DMS 273 (cell line): ENCODE measurements at regions not wholly inside any gene's neighbourhood (a gene's known extent, or its start where the extent isn't known, plus 50 kb on each side); places are given as distances from the start of the nearest gene placed in this dataset.
A peak's percentile ranks its signal among the peaks of the same experiment; 100 is the strongest.
"Not testable (repeated sequence)": the region's sequence is repeated elsewhere in the genome, so short reads cannot be mapped to it uniquely, and the experiment has no call there.

Experiments used
- DNase-seq: peaks from one replicate; lab custom pipeline; 2025; ENCODE audit not compliant: unreplicated experiment; lab: John Stamatoyannopoulos, UW

DNA sequence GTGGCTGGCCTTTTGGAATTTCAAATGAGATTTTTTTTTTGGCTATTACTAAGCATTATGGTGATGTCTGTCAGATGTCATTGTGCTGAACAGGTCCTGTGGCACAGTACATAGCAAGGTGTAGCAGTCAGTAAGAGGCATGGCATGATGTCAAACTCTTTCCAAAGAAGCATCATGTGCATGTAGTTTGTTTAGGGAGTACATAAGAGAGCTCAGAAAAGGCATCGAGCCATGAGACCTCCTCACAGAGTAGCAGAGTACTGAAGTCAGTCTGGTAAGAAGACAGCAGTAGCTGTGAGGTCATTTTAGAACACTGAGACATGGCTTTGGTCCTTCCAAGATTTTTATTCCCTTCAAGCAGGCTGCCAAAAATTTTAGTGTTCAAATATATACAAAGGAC lies 134.9 kb upstream of the SPRED1 start:
- DNase-seq, result no peak

DNA sequence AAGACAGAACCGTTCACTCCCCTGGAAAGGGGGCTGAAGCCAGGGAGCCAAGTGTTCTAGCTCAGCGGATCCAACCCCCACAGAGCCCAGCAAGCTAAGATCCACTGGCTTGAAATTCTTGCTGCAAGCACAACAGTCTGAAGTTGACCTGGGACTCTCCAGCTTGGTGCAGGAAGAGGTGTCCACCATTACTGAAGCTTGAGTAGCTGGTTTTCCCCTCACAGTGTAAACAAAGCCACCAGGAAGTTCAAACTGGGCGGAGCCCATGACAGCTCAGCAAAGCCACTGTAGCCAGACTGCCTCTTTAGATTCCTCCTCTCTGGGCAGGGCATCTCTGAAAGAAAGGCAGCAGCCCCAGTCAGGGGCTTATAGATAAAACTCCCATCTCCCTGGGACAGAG lies 132.8 kb upstream of the SPRED1 start:
- not testable (repeated sequence) for DNase-seq

DNA sequence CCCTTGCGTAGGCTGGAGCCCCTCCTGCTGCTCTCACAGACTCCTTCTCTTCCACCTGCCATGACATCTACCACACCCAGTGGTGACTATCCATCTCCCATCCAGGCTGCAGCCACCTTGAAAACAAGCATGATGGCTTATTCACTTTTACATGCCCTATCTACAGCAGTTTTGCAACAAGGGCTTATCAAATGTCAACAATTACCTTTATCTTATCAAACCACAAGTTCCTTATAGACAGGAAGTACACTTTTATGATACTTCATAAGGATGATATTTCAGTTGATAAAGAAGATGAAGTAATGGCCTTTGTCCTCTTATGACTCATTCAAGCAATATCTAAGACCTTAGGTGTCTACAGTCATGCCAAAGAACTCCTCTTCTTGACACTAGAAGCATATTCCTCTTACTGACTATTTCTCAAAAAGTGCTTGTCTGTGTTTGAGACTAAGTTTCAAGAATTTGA lies 125.3 kb upstream of the SPRED1 start:
- DNase-seq, result no peak

DNA sequence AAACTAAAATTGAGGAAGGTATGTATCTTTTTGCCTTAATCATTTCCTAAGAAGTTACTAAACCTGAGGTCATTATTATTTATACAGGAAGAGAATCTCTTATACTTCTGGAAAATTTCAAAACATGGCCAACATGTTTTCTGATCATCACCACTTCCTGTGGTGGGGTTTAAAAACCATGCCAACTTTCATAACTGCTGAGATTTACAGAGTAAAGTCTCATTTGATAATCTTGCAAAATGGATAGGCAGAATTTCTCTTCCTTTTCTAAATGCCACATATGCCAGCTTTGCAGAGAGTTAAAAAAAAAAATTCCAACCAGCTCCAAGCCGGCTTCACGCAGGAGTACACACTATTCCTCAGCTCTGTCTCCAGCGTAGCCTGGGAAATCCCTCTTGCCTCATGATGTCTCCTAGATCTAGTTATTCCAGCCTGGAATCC lies 124.3 kb upstream of the SPRED1 start:
- no peak for DNase-seq

DNA sequence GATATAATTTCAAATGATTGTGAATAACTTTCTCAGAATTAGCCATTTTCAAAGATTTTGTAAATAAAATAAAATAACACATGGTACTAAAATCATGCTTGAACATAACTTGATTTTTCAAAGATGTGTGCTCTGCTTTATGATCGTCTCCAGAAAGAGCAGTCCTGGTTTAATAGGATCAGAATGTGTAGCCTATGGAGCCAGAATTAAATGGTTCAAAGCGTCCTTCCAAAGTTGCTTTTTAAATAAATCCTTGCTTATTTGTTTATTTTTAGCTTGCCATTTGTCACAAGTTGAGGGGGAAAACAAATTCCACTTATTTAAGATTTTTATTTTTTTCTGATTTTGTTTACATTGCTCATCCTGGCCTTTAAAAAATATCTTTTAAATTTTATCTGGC lies 123.7 kb upstream of the SPRED1 start:
- DNase-seq, result no peak

DNA sequence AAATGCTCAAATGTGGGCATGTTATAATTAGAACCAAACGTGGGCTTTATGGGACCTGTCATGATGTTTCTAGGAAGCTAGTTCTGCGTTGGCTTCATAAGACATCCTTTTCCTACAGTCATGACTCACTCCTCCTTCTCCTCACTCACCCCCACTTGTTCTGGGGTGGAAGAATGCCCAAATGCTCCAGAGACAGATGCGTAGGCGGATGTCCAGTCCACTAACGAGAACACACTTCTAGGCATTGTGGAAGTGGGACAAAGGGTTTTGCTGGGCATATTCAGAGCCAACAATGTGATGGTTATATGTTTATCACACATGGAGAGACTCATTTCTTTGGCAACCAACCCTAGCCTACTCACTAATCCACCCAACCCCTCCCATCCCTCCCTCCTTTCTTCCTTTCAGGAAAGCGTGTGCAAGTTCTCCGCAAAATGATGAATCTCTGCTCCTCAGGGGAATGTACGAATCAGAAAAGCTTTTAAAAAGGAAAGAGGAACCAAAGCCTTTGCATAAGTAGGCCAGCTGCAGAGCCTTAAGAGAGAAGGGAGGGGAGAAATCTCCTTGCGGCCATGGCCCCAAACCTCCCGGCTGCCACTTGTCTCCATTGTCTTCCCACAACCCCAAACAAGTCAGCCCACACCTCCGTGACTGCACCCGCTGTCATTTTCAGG lies 123.0 kb upstream of the SPRED1 start:
- DNase-seq, result peak; percentile 5

DNA sequence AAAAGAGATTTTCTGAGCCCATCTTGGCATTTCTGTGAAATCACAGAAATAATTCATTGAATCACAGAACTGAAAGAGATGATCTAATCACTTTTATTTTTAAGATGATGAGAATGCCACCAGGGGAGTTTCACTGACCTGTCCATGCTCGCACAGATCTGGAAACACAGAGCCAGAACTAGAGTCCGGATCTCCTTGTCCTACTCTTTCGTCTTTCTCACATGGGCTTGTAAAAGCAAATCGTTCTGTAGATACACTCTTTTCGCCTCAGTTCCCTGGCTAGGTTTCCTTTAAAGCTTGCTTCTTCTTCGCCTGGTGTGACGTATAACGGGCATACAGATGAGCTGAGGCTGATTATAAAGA lies 122.5 kb upstream of the SPRED1 start:
- no peak for DNase-seq

DNA sequence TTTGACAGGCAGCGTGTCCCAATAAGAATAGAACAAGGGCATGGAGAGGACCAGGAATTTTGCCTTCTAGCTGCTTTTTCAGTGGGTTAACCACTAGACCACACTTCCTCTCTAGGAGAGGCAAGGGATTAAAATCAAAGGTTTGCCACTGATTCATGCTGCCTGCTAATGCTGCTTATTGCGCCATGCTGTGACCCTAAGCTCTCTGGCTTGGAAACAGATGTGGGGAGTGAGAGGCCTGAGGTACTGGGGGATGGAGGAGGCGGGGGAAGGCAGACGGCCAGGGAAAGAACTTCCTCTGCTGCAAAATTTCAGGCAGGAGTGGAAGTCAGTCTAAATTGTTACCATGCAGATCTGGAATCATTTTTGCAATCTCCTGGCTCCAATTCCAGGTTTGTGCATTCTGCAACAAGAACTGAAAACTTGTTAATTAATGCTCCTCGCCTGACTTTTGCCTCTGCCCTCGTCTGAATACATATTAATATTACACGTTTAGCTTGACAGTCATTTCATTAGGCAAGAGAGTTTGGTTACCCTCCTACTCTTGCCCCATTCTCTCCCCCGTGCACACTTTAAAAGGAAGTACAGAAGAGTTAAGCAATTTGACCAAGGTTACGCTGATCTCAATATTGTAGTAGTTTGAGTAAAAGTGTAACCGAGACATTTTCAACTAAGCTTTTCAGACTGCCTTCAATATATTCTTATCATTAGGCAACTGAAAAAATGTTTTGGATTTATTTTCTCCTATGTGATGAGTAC lies 121.7 kb upstream of the SPRED1 start:
- peak; percentile 25 for DNase-seq

DNA sequence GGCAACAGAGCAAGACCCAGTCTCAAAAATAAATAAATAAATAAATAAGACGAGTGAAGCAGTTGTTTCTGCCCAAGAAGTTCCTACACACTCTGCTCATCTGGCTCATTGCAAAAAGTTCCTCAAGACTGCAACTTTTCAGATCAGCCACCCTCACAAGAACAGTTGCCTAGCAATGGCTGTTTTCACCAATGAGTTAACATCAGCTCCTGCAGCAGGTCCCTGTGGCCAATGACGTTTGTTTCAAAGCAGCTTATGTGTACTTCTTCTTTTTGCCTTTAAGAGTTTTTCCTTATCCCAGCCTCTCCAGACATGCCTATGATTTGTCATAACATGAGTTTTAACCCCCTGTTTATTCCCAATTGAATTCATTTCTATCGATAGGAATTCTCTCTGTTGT lies 118.4 kb upstream of the SPRED1 start:
- DNase-seq, result no peak

DNA sequence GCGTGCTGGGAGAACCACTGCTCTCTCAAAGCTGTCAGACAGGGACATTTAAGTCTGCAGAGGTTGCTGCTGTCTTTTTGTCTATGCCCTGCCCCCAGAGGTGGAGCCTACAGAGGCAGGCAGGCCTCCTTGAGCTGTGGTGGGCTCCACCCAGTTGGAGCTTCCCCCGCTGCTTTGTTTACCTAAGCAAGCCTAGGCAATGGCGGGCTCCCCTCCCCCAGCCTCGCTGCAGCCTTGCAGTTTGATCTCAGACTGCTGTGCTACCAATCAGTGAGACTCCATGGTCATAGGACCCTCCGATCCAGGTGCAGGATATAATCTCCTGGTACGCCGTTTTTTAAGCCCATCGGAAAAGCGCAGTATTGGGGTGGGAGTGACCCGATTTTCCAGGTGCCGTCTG lies 110.4 kb upstream of the SPRED1 start:
- DNase-seq, result not testable (repeated sequence)

DNA sequence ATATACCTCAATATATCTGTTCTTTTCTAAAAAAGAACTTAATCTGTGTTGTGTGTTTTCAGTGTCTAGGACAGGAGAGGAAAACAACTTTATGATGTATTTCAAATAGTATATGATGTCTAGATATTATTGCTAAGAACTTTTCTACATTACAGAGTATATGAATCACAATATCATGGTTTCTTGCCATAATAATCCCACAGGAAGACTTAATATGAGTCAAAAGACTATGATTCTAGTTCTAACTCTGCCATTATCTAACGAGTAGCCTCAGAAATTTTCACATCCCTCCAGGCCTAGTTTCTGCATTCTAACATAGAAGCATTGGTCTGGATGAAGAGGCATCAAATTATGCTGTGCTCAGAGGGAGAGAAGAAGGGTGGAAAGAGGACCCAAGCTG lies 107.7 kb upstream of the SPRED1 start:
- no peak for DNase-seq

DNA sequence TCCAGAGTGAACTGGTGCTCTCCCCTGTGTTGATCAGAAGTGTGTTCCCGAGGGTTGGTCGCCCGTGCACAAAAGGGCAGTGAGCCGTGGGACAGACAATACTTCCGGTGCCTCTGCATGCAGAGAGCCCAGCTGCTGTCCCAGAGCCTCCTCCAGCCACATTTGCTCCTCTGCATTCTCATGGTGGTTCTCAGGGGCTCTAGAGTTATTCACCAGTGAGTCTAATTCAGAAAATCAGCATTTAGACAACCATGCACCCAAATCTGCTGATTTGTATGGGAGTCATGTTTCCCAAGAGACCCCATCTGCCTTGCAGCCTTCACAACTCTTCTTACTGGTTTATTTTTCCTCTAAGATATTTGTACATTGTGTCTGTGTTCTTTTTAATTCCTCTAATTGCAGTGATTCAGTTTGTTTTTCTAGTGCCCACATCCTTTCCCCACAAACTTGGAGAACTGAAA lies 107.0 kb upstream of the SPRED1 start:
- no peak for DNase-seq

DNA sequence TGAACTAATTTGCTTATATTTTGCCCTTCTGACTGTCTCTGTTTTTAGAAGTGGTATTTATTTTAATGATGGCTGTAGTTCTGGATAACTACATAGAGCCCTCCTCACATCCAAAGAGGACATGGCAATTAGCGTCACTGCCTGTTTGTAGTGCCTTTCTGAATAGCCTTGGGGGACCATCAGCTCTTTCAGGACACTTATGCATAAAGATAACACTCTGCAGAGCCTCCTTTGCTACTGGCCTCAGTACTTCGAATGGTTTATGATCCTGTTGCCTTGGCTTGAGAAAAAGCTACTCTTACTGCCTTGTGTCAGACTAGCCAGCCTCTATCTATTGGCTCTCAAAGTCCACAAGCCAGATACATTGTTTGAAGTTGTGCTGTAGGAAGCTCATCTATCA lies 105.4 kb upstream of the SPRED1 start:
- DNase-seq, result no peak

DNA sequence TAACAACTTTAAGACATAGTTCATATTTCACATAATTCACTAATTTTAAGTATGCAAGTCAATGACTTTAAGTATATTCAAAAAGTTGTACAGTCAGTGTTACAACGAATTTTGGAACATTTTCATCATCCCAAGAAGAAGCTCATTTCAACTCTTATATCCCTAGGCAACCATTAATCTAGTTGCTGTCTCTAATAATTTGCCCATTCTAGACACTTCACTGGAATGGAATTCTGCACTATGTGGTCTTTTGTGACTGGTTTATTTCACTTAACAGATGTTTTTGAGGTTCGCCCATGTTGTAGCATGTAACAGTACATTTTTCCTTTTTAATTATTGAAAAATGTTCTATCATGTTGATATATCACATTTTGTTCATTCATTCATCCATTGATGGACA lies 104.2 kb upstream of the SPRED1 start:
- DNase-seq, result no peak

DNA sequence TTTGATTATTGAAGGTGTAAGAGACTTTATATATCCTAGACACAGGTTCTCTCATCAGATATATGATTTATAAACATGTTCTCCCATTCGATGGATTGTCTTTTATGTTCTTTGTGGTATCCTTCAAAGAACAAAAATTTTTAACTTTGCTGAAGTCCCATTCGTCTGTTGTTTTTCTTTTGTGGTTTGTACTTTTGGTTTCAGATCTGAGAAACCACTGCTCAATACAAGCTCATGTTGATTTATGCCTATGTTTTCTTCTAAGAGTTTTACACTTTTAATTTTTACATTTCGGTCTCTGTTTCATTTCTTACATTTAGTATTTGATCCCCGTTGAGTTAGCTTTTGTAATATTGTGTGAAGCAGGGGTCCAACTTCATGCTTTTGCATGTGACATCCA lies 103.3 kb upstream of the SPRED1 start:
- no peak for DNase-seq

DNA sequence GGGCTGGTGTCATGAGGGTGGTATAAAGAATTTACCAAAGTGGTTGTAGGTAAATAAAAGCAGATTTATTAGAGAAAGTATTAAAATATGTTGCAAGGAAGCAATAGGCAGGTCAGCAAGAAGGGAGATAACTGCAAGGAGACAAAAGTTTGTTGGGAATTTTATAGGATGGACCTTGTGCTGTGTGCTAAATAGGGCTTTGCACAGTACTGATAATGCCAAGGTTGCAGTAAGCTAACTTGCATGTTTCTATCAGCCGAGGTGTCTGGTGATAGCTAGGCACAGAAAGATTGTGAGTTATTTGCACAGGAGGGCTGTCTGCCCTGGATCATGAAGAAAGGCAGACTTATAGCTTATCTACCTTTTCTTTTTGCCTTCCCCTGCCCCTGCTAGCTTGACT lies 102.5 kb upstream of the SPRED1 start:
- no peak for DNase-seq

DNA sequence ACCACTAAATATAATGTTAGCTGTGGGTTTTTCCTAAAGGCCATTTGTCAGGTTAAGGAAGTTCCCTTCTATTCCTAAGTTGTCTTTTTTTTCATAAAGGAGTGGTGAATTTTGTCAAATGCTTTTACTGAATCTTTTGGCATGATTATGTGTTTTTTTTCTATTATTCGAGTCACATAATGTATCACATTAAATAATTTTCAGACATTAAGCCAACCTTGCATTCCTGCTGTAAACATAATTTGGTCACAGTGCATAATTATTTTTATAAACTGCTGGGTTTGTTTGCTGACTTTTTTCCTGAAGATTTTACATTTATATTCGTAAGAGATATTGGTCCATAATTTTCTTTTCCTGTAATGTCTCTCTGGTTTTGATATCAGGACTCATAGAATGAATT lies 101.8 kb upstream of the SPRED1 start:
- DNase-seq, result no peak

DNA sequence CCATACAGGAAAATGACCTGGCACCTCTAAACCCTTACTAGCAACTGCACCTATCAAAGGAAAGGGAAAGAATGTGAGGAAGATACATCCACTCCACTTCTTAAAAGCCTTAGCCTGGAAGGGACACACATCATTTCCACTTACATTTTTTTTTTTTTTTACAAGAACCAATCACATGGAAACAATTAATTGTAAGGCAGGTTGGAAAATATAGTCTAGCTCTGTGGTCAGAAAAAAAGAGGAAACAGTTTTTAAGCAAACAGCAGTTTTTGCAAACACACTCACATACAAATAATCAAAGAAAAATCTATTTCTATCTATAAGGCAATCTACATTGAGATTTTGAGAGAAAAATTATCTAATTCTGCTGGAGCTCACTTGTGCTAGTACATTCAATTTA lies 98.9 kb upstream of the SPRED1 start:
- no peak for DNase-seq

DNA sequence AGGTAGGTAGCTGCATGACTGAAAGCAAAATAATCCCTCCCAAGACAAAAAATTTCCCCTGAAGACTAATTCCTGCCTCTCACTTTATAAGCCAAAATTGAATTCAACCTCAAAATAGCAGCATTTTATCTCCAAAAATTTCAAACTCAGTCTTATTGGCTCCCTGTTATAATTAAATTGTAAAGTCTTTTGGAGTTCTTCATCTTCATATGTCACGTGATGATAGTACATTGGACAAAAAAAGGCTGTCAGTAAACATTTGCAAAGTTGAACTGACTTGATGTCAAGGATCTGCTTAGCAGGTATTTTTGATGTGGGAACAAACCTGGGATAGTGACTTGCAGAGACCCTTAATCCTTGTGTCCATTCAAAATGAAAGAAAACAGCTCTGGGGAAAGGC lies 98.4 kb upstream of the SPRED1 start:
- no peak for DNase-seq

DNA sequence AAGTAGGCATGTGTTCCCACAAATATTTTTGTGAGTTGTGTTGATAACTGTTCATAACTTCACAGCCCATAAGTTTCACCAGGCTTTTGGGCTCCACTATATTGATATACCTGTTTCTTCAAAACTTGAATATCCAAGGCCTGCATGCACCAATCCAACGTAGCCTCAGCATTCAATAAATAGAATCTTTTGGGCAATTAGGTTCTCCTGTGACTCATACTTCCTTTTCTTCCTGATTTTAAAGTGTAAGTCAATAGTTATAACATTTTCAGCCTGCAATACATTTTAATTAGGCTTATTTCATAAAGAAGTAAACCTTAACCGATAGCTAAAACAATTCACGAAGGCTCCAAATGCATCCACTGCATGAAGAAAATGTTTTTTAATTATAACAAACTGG lies 97.8 kb upstream of the SPRED1 start:
- DNase-seq, result no peak

DNA sequence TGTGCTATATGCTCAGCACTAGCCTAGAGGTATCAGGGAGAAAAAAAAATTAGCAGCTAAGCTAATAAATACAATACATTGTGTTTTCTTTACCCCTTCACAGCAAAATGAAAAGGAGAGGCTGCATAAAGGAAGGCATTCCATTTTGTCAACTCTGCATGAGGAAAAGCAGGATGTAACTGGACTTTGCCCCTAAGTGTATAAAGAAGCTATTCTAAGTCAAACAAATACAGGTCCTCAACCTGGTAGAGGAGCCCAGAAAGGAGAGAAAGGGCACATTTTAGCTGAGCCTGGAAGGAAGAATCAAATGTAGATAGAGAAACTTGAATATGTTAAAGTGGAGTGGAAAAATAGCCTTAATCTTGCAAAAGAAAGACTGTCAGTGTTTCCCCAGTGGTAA lies 89.0 kb upstream of the SPRED1 start:
- DNase-seq, result no peak

DNA sequence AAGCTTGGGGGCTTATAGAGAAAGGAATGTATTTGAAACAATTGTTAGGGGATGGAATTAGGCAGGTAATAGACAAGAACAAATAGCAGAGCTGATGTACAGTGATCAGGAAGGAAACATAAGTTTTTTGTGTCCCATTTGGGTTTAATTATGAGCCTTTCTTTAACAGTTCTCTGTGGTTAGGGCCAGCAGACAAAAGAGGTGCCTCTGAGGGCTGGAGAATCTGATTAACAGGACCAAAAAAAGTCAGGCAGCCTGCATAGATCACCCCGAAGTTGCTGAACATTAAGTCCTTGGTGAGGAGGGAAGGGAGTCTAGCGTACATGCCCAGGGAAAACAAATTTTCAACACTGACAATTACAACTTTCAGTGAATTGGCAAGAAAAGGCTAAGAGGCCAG lies 88.6 kb upstream of the SPRED1 start:
- no peak for DNase-seq

DNA sequence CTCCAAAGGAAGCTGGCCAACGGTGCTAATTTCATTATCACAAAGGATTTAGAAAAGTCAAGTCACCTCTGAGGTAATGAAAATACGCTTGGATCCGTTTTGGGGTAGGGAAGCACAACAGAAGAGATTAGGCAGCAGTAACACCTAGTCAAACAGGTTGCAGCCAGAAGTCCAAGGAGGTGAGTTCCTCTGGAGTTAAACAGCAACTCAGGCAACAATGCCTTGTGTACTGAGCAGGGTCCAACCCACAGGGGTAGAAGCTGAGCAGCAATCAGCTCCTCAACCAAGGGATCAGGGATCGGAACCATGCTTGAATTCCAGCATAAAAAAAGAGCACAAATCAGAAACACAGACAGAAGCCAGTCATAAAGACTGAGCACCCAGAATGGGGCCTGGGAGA lies 88.1 kb upstream of the SPRED1 start:
- no peak for DNase-seq
